ENCODE measurements at regions not wholly inside any gene's neighbourhood (a gene's known extent, or its start where the extent isn't known, plus 50 kb on each side); places are given as distances from the start of the nearest gene placed in this dataset.

DNA sequence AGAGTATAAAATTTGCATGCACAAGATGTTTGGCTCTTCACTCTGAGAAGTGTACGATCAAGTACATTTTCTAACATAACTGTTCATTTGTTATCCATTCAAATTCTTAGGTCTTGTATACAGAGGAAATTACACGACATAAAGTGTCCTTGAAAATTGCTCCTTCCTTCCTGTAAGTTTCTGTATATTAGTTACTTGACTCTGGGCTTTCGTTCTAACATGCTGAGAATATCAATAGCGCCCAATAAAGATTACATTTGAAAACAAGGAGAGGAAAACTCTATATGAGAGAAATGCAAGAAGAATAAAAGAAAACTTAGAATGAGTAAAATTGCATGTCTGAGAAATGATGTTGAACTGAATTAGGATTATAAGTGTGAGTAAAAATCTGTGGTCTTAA is 722.5 kb upstream of the CADM2 start:
- H3K4me3 ChIP-seq (ENCODE audit: low read depth, low read length): no peak overlapping the region
- TF ChIP-seq, protein P1, sequence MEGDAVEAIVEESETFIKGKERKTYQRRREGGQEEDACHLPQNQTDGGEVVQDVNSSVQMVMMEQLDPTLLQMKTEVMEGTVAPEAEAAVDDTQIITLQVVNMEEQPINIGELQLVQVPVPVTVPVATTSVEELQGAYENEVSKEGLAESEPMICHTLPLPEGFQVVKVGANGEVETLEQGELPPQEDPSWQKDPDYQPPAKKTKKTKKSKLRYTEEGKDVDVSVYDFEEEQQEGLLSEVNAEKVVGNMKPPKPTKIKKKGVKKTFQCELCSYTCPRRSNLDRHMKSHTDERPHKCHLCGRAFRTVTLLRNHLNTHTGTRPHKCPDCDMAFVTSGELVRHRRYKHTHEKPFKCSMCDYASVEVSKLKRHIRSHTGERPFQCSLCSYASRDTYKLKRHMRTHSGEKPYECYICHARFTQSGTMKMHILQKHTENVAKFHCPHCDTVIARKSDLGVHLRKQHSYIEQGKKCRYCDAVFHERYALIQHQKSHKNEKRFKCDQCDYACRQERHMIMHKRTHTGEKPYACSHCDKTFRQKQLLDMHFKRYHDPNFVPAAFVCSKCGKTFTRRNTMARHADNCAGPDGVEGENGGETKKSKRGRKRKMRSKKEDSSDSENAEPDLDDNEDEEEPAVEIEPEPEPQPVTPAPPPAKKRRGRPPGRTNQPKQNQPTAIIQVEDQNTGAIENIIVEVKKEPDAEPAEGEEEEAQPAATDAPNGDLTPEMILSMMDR (IDR thresholded peaks at IDR 0.05; ENCODE audit: control insufficient read depth, extremely low read depth, insufficient read depth): no peak
- DNase-seq (ENCODE audit: low read depth): no peak

DNA sequence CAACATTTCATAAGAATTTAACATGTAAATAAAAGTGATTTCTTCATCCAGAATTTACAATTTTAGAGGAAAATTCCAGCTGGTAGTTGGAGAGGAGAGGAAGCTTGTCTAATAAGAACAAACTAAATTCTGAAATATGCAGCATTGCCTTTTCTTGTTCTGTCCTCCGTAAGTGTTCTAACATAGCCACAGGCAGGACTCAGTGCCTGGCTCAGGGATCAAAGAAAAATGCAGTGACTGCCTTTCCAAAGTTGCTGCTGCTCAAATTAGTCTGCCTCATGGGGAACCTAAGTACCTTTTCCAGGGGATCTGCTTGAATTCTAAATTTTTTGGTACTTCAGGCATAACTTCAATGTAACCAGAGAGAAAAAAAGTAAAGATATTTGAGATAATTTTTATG is 713.0 kb upstream of the CADM2 start:
- no peak for DNase-seq (ENCODE audit: low read depth)
- TF ChIP-seq, protein P1 (IDR thresholded peaks at IDR 0.05; ENCODE audit: control insufficient read depth, extremely low read depth, insufficient read depth): no peak
- no peak overlapping the region for H3K4me3 ChIP-seq (ENCODE audit: low read depth, low read length)

- no peak for DNase-seq (ENCODE audit: low read depth)
- TF ChIP-seq, protein P1 (IDR thresholded peaks at IDR 0.05; ENCODE audit: control insufficient read depth, extremely low read depth, insufficient read depth): no peak
- no peak overlapping the region for H3K4me3 ChIP-seq (ENCODE audit: low read depth, low read length)
These were observed 698.2 kb upstream of the CADM2 start for GRCh38 chr3:84260596-84260995.

GRCh38 chr3:84265768-84266167 is 693.0 kb upstream of the CADM2 start:
- TF ChIP-seq, protein P1 (IDR thresholded peaks at IDR 0.05; ENCODE audit: control insufficient read depth, extremely low read depth, insufficient read depth): no peak
- no peak overlapping the region for H3K4me3 ChIP-seq (ENCODE audit: low read depth, low read length)
- no peak for DNase-seq (ENCODE audit: low read depth)

DNA sequence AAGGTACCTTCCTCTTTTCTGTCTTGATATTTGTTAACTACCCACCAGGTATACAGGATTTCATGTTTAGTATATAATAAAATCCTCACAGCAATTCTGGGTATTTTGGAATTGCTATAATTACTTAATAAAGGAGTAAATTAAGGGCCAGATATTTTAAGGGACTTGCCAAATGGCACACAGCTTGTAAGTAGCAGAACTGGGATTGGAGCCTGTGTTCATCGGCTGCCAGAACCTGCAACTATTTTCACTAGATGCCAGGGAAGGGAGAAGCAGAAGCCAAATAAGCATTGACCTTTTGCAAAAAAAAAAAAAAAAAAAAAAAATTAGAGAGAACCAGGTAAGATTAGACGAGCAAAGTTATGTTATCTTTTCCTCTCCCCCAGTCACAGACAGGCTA is 683.3 kb upstream of the CADM2 start:
- TF ChIP-seq, protein P1 (IDR thresholded peaks at IDR 0.05; ENCODE audit: control insufficient read depth, extremely low read depth, insufficient read depth): no peak

DNA sequence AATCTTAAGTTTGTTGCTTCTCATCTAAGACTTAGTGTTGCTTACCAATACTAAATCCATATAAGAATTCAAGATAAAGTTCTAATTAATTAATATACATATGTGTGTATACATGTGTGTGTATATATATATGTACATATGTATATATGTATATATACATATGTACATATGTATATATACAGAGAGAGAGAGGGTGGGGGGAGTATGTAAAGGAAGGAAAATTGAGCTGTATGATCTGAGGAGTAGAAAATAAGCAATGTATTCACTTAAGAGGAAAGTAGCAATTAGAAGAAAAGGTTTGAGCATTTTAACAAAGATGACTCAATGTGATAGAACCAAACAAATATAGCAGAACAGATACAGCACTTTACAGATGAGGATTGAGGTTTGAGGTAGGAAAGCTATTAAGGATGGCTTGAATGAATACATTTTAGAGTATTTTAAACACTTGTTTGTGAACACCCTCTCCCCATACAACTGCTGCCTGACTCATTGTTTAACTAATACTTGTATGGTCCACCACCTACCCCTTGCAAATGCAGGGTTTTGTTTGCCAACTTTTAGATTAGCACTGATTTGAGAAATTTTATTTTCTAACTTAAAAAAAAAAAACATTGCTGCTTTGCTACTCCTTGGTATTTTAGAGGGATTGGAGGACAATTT is 681.1 kb upstream of the CADM2 start:
- no peak for DNase-seq (ENCODE audit: low read depth)
- H3K4me3 ChIP-seq (ENCODE audit: low read depth, low read length): no peak overlapping the region
- TF ChIP-seq, protein P1 (IDR thresholded peaks at IDR 0.05; ENCODE audit: control insufficient read depth, extremely low read depth, insufficient read depth): no peak

More for the DNA sequence above, 683.3 kb upstream of the CADM2 start:
- no peak for DNase-seq (ENCODE audit: low read depth)
- no peak overlapping the region for H3K4me3 ChIP-seq (ENCODE audit: low read depth, low read length)

DNA sequence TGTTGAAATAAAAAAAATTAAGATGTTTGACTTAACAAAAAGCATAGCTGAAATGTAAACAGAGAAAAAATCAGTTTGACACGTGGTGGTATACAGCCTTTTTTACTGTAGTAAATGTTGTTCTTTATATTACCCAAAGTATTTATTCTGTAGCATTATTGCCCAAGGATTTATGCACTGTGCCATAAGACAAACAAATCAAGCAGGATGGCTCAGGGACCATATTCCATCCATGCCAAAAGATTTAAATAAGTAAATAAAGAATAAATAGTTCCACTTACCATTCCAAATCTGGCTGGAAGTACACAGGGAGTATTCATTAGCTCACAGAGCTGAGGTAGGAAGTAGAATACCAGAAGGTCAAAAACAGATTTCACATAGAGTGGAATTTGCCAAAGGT is 666.7 kb upstream of the CADM2 start:
- TF ChIP-seq, protein P1 (IDR thresholded peaks at IDR 0.05; ENCODE audit: control insufficient read depth, extremely low read depth, insufficient read depth): no peak
- DNase-seq (ENCODE audit: low read depth): peak; percentile 69

More for the DNA sequence above, 666.7 kb upstream of the CADM2 start:
- no peak overlapping the region for H3K4me3 ChIP-seq (ENCODE audit: low read depth, low read length)
